ENCODE measurements at regions not wholly inside any gene's neighbourhood (a gene's known extent, or its start where the extent isn't known, plus 50 kb on each side); places are given as distances from the start of the nearest gene placed in this dataset.

- no peak for TF ChIP-seq CTCF (conservative IDR thresholded peaks at IDR 0.05)
- no peak for TF ChIP-seq ZFX (IDR thresholded peaks at IDR 0.05)
These were observed 220.7 kb upstream of the SESN3 start for GRCh38 chr11:95451682-95452081.

Measured in C4-2B (cell line).